22Rv1 (cell line): ENCODE measurements at regions not wholly inside any gene's neighbourhood (a gene's known extent, or its start where the extent isn't known, plus 50 kb on each side); places are given as distances from the start of the nearest gene placed in this dataset.

Experiments used
- ZFX ChIP-seq: fragments of 450-650 bp; IDR thresholded peaks from 2 replicates; pipeline ENCODE4 v1.6.1; 2017; ENCODE audit warnings: antibody characterized with exemption, borderline replicate concordance
- TF ChIP-seq, protein P1 (sequence below): fragments of 450-650 bp; IDR thresholded peaks from 2 replicates; pipeline ENCODE4 v1.5.1; 2017; ENCODE audit warnings: mild to moderate bottlenecking

DNA sequence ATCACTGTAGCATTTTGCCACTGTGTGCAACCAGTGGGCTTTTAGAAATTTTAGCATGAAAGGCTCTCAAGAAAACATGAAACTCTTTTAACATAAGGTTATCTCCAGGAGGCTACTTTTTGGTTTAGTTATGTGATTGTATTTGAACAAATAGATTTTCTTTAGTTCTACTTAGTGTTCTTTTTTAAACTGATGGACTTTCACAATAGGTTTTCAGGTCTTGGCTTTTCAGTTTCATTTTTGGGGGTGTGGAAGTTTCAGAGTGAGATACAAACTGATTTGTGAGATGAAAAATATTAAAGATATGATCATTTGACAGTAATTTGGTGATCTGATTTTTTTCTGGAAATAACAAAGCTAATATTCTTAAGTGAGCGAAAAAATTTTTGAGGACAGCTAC, 344.1 kb downstream of the PHF14 start:
- TF ChIP-seq, protein P1, sequence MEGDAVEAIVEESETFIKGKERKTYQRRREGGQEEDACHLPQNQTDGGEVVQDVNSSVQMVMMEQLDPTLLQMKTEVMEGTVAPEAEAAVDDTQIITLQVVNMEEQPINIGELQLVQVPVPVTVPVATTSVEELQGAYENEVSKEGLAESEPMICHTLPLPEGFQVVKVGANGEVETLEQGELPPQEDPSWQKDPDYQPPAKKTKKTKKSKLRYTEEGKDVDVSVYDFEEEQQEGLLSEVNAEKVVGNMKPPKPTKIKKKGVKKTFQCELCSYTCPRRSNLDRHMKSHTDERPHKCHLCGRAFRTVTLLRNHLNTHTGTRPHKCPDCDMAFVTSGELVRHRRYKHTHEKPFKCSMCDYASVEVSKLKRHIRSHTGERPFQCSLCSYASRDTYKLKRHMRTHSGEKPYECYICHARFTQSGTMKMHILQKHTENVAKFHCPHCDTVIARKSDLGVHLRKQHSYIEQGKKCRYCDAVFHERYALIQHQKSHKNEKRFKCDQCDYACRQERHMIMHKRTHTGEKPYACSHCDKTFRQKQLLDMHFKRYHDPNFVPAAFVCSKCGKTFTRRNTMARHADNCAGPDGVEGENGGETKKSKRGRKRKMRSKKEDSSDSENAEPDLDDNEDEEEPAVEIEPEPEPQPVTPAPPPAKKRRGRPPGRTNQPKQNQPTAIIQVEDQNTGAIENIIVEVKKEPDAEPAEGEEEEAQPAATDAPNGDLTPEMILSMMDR = no peak
- TF ChIP-seq ZFX = no peak
